GM12892 (cell line): ENCODE measurements at regions not wholly inside any gene's neighbourhood (a gene's known extent, or its start where the extent isn't known, plus 50 kb on each side); places are given as distances from the start of the nearest gene placed in this dataset.

ENCODE experiments used
- DNase-seq: peaks from one replicate; pipeline ENCODE4 v3.0.0; 2011; ENCODE audit not compliant: insufficient read length
- FAIRE-seq: peaks from 2 replicates; lab custom pipeline; 2011; peaks lifted over from hg19 to GRCh38; lab: Jason Lieb, UNC
- POLR2A ChIP-seq: IDR thresholded peaks from 2 replicates; pipeline ENCODE4 v1.6.1; 2011; ENCODE audit warnings: low read depth, low read length, control low read depth
- POLR2AphosphoS5 ChIP-seq: IDR thresholded peaks from 2 replicates; pipeline ENCODE4 v1.6.1; 2011; ENCODE audit warnings: low read depth, low read length, control low read depth
- TAF1 ChIP-seq: IDR thresholded peaks from 2 replicates; pipeline ENCODE4 v1.6.1; 2011; ENCODE audit warnings: low read depth, mild to moderate bottlenecking, control low read depth, low read length, borderline replicate concordance

DNA sequence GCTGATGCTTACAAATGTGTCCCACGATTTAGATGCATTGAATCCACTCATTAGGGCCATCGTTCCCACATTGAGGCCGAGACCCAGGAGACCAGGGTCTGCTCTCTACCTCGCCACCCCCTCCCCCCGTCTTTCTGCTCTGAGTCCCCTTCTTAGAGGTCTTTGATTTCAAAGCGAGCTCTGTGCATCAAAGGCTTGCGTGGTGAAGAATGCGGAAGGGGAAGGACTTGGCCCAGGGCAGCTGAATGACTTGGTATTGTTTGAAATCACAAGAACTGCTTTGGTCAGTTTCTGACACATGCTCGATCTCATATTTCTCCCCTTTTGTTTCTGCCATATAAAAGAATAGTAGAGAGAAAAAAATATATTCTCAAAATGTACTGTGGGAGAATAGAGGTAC, 78.3 kb upstream of the IRX1 start:
- DNase-seq (no peak), FAIRE-seq (no peak)

GRCh38 chr5:3512361-3513095, 83.1 kb upstream of the IRX1 start:
- TF ChIP-seq TAF1 (no peak), POLR2A (no peak), POLR2AphosphoS5 (no peak)
- FAIRE-seq (no peak), DNase-seq (no peak)

More for the DNA sequence above, 78.3 kb upstream of the IRX1 start:
- TF ChIP-seq POLR2AphosphoS5, result no peak
- TF ChIP-seq TAF1, result no peak
- TF ChIP-seq POLR2A, result no peak

GRCh38 chr5:3511934-3512333, 83.7 kb upstream of the IRX1 start:
- FAIRE-seq (no peak), DNase-seq (no peak)
- TF ChIP-seq TAF1 (no peak), POLR2AphosphoS5 (no peak), POLR2A (no peak)

DNA sequence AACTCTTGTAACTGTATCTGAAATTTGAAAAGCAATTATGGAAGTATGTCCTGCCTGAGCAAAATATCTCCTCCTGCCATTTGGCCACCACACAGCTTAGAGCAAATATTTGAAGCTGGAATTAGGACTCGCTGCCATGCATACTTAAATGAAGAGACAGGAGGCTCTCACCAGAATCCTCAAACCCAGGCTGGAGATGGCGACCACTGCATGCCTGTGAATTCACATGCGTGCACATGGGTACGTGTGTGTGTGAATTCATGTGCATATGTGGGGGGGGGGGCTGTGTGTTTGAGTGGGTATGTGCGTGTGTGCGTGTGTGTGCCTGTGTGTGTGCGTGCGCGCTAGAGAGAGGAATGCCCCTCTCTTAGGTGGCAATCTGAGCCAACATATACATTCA, 84.1 kb upstream of the IRX1 start:
- no peak for DNase-seq
- TF ChIP-seq POLR2AphosphoS5 (no peak), TAF1 (no peak), POLR2A (no peak)
- no peak for FAIRE-seq

GRCh38 chr5:3510642-3511417, 84.8 kb upstream of the IRX1 start:
- FAIRE-seq (no peak), DNase-seq (no peak)
- no peak for TF ChIP-seq POLR2AphosphoS5
- TF ChIP-seq TAF1, result no peak
- no peak for TF ChIP-seq POLR2A

DNA sequence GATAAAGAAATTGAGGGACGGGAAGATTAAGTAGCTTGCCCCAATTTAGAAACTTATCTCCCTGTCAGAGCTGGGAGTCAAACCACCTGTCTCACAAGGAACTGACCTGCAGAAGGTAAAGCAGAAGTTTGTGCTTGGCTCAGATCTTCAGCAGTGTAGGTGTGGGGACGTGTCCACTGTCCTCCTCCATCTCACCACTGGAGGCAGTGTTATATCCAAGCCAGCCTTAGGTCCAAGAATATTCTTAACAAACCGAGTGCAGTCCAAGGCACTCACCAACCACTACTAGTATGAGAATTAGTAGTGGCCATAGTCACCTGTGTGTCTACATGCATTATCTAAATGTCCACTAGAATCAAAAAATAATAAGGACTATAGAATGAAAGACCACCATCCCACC, 86.3 kb upstream of the IRX1 start:
- TF ChIP-seq POLR2AphosphoS5 (no peak), TAF1 (no peak), POLR2A (no peak)
- DNase-seq, result no peak
- FAIRE-seq, result no peak

GRCh38 chr5:3508395-3508794, 87.2 kb upstream of the IRX1 start:
- DNase-seq, result no peak
- TF ChIP-seq POLR2AphosphoS5 (no peak), TAF1 (no peak), POLR2A (no peak)
- no peak for FAIRE-seq

GRCh38 chr5:3490957-3491507, 104.6 kb upstream of the IRX1 start:
- TF ChIP-seq POLR2AphosphoS5 (no peak), POLR2A (no peak), TAF1 (no peak)
- FAIRE-seq (no peak), DNase-seq (no peak)

GRCh38 chr5:3489239-3489843, 106.3 kb upstream of the IRX1 start:
- DNase-seq, result no peak
- no peak for TF ChIP-seq TAF1
- TF ChIP-seq POLR2AphosphoS5, result no peak
- TF ChIP-seq POLR2A, result no peak
- FAIRE-seq, result no peak

- FAIRE-seq (no peak), DNase-seq (no peak)
- TF ChIP-seq TAF1 (no peak), POLR2AphosphoS5 (no peak), POLR2A (no peak)
Observed at GRCh38 chr5:3484836-3485235, 110.8 kb upstream of the IRX1 start.

DNA sequence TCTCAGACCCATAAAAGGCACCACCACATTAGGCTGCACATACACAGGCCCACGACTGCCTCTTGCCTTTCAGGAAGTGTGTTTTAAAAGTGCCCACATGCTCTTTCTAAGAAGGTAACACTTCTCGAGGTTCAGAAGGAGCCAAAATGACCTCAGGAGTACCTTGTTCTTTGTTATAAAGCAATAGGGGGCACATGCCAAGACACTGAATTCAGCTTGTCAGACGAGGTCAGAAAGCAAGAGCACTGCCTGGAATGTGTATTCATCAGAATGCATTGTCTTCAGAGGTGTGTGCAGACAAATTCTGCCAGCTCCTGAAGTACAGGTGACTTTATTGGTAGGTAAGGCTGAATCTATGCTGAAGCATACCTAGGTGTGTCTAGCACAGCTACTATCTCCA, 114.5 kb upstream of the IRX1 start:
- FAIRE-seq (no peak), DNase-seq (no peak)
- TF ChIP-seq TAF1 (no peak), POLR2AphosphoS5 (no peak), POLR2A (no peak)

DNA sequence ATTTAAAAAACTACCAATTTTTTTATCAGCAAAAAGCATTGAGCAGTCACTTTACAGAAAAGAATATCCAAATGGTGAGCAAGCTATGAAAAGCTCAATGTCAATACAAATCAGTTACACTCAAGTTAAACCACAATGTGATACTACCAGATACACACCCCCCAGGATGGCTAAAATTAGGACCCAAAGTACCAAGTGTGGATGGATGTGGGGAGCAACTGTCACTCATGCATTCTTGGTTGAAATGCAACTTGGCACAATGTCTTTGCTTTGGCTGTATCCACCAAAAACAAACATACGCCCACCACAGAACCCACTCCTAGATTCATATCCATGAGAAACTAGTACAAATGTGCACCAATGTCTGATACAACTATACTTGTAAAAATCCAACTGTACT, 120.0 kb upstream of the IRX1 start:
- no peak for TF ChIP-seq TAF1
- TF ChIP-seq POLR2A, result no peak
- TF ChIP-seq POLR2AphosphoS5, result no peak
- no peak for DNase-seq
- no peak for FAIRE-seq

DNA sequence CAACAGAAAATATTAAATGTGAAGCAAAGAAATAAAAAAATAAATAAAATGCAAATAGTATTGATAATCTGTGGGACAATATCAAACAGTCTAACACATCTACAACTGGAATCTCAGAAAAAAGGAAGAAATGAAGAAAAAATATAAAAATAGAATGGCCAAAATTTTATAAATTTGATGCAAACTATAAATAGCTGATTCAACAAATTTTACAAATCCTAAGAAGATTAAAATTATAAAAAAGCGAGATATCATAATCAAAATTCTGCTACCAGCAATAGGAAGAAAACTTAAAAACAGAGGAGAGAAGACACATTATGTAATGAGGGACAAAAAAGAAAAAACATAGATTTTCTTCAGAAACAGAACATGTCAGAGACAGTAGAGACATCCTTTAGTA, 129.2 kb upstream of the IRX1 start:
- no peak for FAIRE-seq
- no peak for DNase-seq
- no peak for TF ChIP-seq POLR2AphosphoS5
- no peak for TF ChIP-seq TAF1
- no peak for TF ChIP-seq POLR2A
